ENCODE measurements at regions not wholly inside any gene's neighbourhood (a gene's known extent, or its start where the extent isn't known, plus 50 kb on each side); places are given as distances from the start of the nearest gene placed in this dataset.

GRCh38 chr2:122634920-122635319, 879.5 kb downstream of the TSN start:
- H3K9me3 ChIP-seq = no peaks in the 10 kb centered on the region
- DNase-seq (no peak), FAIRE-seq (no peak), ATAC-seq (no peak)
- no peak overlapping the region for H3K27ac ChIP-seq
- H3K4me1 ChIP-seq = no peaks in the 10 kb centered on the region
- H3K36me3 ChIP-seq = no peaks in the 10 kb centered on the region
- H3K4me3 ChIP-seq = no peak overlapping the region
- intact Hi-C loops (cut with DNase I) = no loop called here
- WGBS, 2 donors = 87 to 92% methylated on average over 2 of the region's 2 CpGs
- no peaks in the 10 kb centered on the region for H3K27me3 ChIP-seq
- no peak for TF ChIP-seq CTCF (IDR thresholded peaks at IDR 0.05)

- WGBS, 2 donors = 16 to 28% methylated on average over 1 of the region's 1 CpG
- H3K27ac ChIP-seq = no peak overlapping the region
- H3K27me3 ChIP-seq = no peaks in the 10 kb centered on the region
- ATAC-seq (no peak), DNase-seq (no peak), FAIRE-seq (no peak)
- no peak for TF ChIP-seq CTCF (IDR thresholded peaks at IDR 0.05)
- H3K9me3 ChIP-seq = no peaks in the 10 kb centered on the region
- no peaks in the 10 kb centered on the region for H3K4me1 ChIP-seq
- H3K4me3 ChIP-seq = no peak overlapping the region
- intact Hi-C loops (cut with DNase I) = no loop called here
- H3K36me3 ChIP-seq = no peaks in the 10 kb centered on the region
These were observed 880.2 kb downstream of the TSN start for GRCh38 chr2:122635686-122636085.

GRCh38 chr2:122636097-122636496, 880.6 kb downstream of the TSN start:
- ATAC-seq (no peak), DNase-seq (no peak), FAIRE-seq (no peak)
- no peaks in the 10 kb centered on the region for H3K9me3 ChIP-seq
- no peaks in the 10 kb centered on the region for H3K27me3 ChIP-seq
- H3K36me3 ChIP-seq = no peaks in the 10 kb centered on the region
- H3K27ac ChIP-seq = no peak overlapping the region
- TF ChIP-seq CTCF (IDR thresholded peaks at IDR 0.05) = no peak
- no peaks in the 10 kb centered on the region for H3K4me1 ChIP-seq
- intact Hi-C loops (cut with DNase I) = no loop called here
- H3K4me3 ChIP-seq = no peak overlapping the region

- H3K4me3 ChIP-seq = no peak overlapping the region
- no peak for TF ChIP-seq CTCF (IDR thresholded peaks at IDR 0.05)
- FAIRE-seq (no peak), ATAC-seq (no peak), DNase-seq (no peak)
- H3K36me3 ChIP-seq = no peaks in the 10 kb centered on the region
- no peaks in the 10 kb centered on the region for H3K9me3 ChIP-seq
- WGBS, 2 donors = 78 to 79% methylated on average over 4 of the region's 4 CpGs
- H3K4me1 ChIP-seq = no peaks in the 10 kb centered on the region
- H3K27me3 ChIP-seq = no peaks in the 10 kb centered on the region
- intact Hi-C loops (cut with DNase I) = no loop called here
- no peak overlapping the region for H3K27ac ChIP-seq
These were observed 883.7 kb downstream of the TSN start for GRCh38 chr2:122639176-122639575.

GRCh38 chr2:122639711-122640110, 884.3 kb downstream of the TSN start:
- Histone ChIP-seq H3K4me1 (no peaks in the 10 kb centered on the region), H3K27me3 (no peaks in the 10 kb centered on the region), H3K9me3 (no peaks in the 10 kb centered on the region), H3K27ac (no peak overlapping the region), H3K36me3 (no peaks in the 10 kb centered on the region), H3K4me3 (no peak overlapping the region)
- no peak for DNase-seq
- intact Hi-C loops (cut with DNase I) = no loop called here
- no peak for ATAC-seq
- WGBS, 2 donors = 67 to 80% methylated on average over 2 of the region's 2 CpGs
- FAIRE-seq = no peak
- no peak for TF ChIP-seq CTCF (IDR thresholded peaks at IDR 0.05)
